ENCODE measurements at regions not wholly inside any gene's neighbourhood (a gene's known extent, or its start where the extent isn't known, plus 50 kb on each side); places are given as distances from the start of the nearest gene placed in this dataset.

- H3K9me3 ChIP-seq (ENCODE audit: control insufficient read depth, low read length), result no peaks in the 10 kb centered on the region
- no peak overlapping the region for H3K4me3 ChIP-seq (ENCODE audit: low read depth, low read length)
- no peaks in the 10 kb centered on the region for H3K27me3 ChIP-seq (ENCODE audit: control insufficient read depth, insufficient read depth, low read length)
- no peak overlapping the region for H3K4me2 ChIP-seq (ENCODE audit: low read length)
- H3K9ac ChIP-seq, result no peak overlapping the region
- H3K79me2 ChIP-seq, result no peaks in the 10 kb centered on the region
- H3K27ac ChIP-seq, result no peak overlapping the region
- TF ChIP-seq, protein P1, sequence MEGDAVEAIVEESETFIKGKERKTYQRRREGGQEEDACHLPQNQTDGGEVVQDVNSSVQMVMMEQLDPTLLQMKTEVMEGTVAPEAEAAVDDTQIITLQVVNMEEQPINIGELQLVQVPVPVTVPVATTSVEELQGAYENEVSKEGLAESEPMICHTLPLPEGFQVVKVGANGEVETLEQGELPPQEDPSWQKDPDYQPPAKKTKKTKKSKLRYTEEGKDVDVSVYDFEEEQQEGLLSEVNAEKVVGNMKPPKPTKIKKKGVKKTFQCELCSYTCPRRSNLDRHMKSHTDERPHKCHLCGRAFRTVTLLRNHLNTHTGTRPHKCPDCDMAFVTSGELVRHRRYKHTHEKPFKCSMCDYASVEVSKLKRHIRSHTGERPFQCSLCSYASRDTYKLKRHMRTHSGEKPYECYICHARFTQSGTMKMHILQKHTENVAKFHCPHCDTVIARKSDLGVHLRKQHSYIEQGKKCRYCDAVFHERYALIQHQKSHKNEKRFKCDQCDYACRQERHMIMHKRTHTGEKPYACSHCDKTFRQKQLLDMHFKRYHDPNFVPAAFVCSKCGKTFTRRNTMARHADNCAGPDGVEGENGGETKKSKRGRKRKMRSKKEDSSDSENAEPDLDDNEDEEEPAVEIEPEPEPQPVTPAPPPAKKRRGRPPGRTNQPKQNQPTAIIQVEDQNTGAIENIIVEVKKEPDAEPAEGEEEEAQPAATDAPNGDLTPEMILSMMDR (IDR thresholded peaks at IDR 0.05), result no peak
- no peaks in the 10 kb centered on the region for H3K36me3 ChIP-seq (ENCODE audit: control insufficient read depth, insufficient read depth, low read length)
- no peak overlapping the region for H2AFZ ChIP-seq
- H3K4me1 ChIP-seq, result no peaks in the 10 kb centered on the region
Measured at GRCh38 chr18:65278939-65279667, 471.7 kb upstream of the CDH7 start.

- H3K27me3 ChIP-seq (ENCODE audit: control insufficient read depth, insufficient read depth, low read length), result no peaks in the 10 kb centered on the region
- H3K4me1 ChIP-seq, result no peaks in the 10 kb centered on the region
- no peak overlapping the region for H2AFZ ChIP-seq
- no peak overlapping the region for H3K27ac ChIP-seq
- no peaks in the 10 kb centered on the region for H3K36me3 ChIP-seq (ENCODE audit: control insufficient read depth, insufficient read depth, low read length)
- TF ChIP-seq, protein P1 (IDR thresholded peaks at IDR 0.05), result no peak
- no peak overlapping the region for H3K9ac ChIP-seq
- no peak overlapping the region for H3K4me3 ChIP-seq (ENCODE audit: low read depth, low read length)
- no peaks in the 10 kb centered on the region for H3K9me3 ChIP-seq (ENCODE audit: control insufficient read depth, low read length)
- no peaks in the 10 kb centered on the region for H3K79me2 ChIP-seq
- no peak overlapping the region for H3K4me2 ChIP-seq (ENCODE audit: low read length)
Measured at GRCh38 chr18:65269375-65269774, 481.4 kb upstream of the CDH7 start.

- Histone ChIP-seq H3K4me1 (no peaks in the 10 kb centered on the region), H3K4me3 (ENCODE audit: low read depth, low read length) (no peak overlapping the region), H3K27ac (no peak overlapping the region), H3K9ac (no peak overlapping the region), H3K27me3 (ENCODE audit: control insufficient read depth, insufficient read depth, low read length) (no peaks in the 10 kb centered on the region), H2AFZ (no peak overlapping the region), H3K36me3 (ENCODE audit: control insufficient read depth, insufficient read depth, low read length) (no peaks in the 10 kb centered on the region), H3K4me2 (ENCODE audit: low read length) (no peak overlapping the region), H3K79me2 (no peaks in the 10 kb centered on the region), H3K9me3 (ENCODE audit: control insufficient read depth, low read length) (no peaks in the 10 kb centered on the region)
- TF ChIP-seq, protein P1 (IDR thresholded peaks at IDR 0.05), result no peak
Measured at GRCh38 chr18:65265761-65266160, 485.1 kb upstream of the CDH7 start.

DNA sequence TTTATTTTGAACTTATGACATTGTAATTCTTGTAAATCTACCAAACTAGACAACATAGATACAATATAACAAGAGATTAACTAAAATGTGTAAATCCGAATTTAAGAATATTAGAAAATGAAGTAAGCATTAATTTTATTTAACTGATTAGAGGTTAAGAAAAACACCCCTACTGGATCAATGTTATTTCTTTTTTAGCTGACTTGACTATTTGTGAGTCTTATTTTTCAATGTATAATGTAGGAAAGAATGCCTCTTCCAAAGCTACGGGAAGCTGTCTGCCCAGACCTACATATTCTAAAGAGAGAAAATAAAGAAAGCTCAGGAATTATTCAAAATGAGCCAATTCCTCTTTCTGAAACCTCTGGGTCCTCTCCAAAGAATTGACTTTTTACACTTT lies 490.8 kb upstream of the CDH7 start:
- Histone ChIP-seq H3K4me3 (ENCODE audit: low read depth, low read length) (no peak overlapping the region), H3K9me3 (ENCODE audit: control insufficient read depth, low read length) (no peaks in the 10 kb centered on the region), H3K27me3 (ENCODE audit: control insufficient read depth, insufficient read depth, low read length) (no peaks in the 10 kb centered on the region), H3K79me2 (no peaks in the 10 kb centered on the region), H3K9ac (no peak overlapping the region), H3K27ac (no peak overlapping the region), H2AFZ (no peak overlapping the region), H3K4me2 (ENCODE audit: low read length) (no peak overlapping the region), H3K36me3 (ENCODE audit: control insufficient read depth, insufficient read depth, low read length) (no peaks in the 10 kb centered on the region), H3K4me1 (no peaks in the 10 kb centered on the region)
- TF ChIP-seq, protein P1 (IDR thresholded peaks at IDR 0.05), result no peak

- TF ChIP-seq, protein P1 (IDR thresholded peaks at IDR 0.05), result no peak
- no peak overlapping the region for H3K4me2 ChIP-seq (ENCODE audit: low read length)
- no peaks in the 10 kb centered on the region for H3K36me3 ChIP-seq (ENCODE audit: control insufficient read depth, insufficient read depth, low read length)
- no peak overlapping the region for H2AFZ ChIP-seq
- H3K9ac ChIP-seq, result no peak overlapping the region
- H3K27ac ChIP-seq, result no peak overlapping the region
- H3K4me1 ChIP-seq, result no peaks in the 10 kb centered on the region
- H3K79me2 ChIP-seq, result no peaks in the 10 kb centered on the region
- H3K4me3 ChIP-seq (ENCODE audit: low read depth, low read length), result no peak overlapping the region
- H3K27me3 ChIP-seq (ENCODE audit: control insufficient read depth, insufficient read depth, low read length), result no peaks in the 10 kb centered on the region
- H3K9me3 ChIP-seq (ENCODE audit: control insufficient read depth, low read length), result no peaks in the 10 kb centered on the region
Measured at GRCh38 chr18:65259403-65259802, 491.4 kb upstream of the CDH7 start.
